ENCODE measurements at regions not wholly inside any gene's neighbourhood (a gene's known extent, or its start where the extent isn't known, plus 50 kb on each side); places are given as distances from the start of the nearest gene placed in this dataset.

- Histone ChIP-seq H3K36me3 (no peaks in the 10 kb centered on the region), H3K4me3 (no peak overlapping the region), H3K27me3 (no peaks in the 10 kb centered on the region), H3K4me1 (ENCODE audit: insufficient read depth) (peaks cover 5% of the 10 kb centered on the region), H3K27ac (no peak overlapping the region), H3K9me3 (no peaks in the 10 kb centered on the region)
- intact Hi-C loops (cut with DNase I), result no loop called here
- WGBS, 3 donors, result 76 to 79% (median 77%) methylated on average over 10 of the region's 10 CpGs
- no peak for DNase-seq
- TF ChIP-seq EP300 (IDR thresholded peaks at IDR 0.05) (no peak), POLR2A (IDR thresholded peaks at IDR 0.05) (no peak), CTCF (IDR thresholded peaks at IDR 0.05) (no peak)
These were observed 195.2 kb downstream of the CTTN start for GRCh38 chr11:70593446-70593983.

GRCh38 chr11:70594031-70594430 lies 195.7 kb downstream of the CTTN start:
- 88 to 91% (median 90%) methylated on average over 16 of the region's 16 CpGs for WGBS, 3 donors

GRCh38 chr11:70594606-70595005 lies 196.3 kb downstream of the CTTN start:
- Histone ChIP-seq H3K4me1 (ENCODE audit: insufficient read depth) (peaks cover 5% of the 10 kb centered on the region), H3K27me3 (no peaks in the 10 kb centered on the region), H3K9me3 (no peaks in the 10 kb centered on the region), H3K4me3 (no peak overlapping the region), H3K36me3 (no peaks in the 10 kb centered on the region), H3K27ac (no peak overlapping the region)
- DNase-seq, result no peak
- intact Hi-C loops (cut with DNase I), result no loop called here
- TF ChIP-seq POLR2A (IDR thresholded peaks at IDR 0.05) (no peak), EP300 (IDR thresholded peaks at IDR 0.05) (no peak), CTCF (IDR thresholded peaks at IDR 0.05) (no peak)
- WGBS, 3 donors, result 92 to 94% (median 92%) methylated on average over 10 of the region's 10 CpGs

More at GRCh38 chr11:70594031-70594430, 195.7 kb downstream of the CTTN start:
- DNase-seq, result no peak
- Histone ChIP-seq H3K4me1 (ENCODE audit: insufficient read depth) (peaks cover 5% of the 10 kb centered on the region), H3K27me3 (no peaks in the 10 kb centered on the region), H3K9me3 (no peaks in the 10 kb centered on the region), H3K27ac (no peak overlapping the region), H3K36me3 (no peaks in the 10 kb centered on the region), H3K4me3 (no peak overlapping the region)
- intact Hi-C loops (cut with DNase I), result no loop called here
- TF ChIP-seq POLR2A (IDR thresholded peaks at IDR 0.05), result no peak
- no peak for TF ChIP-seq EP300 (IDR thresholded peaks at IDR 0.05)
- TF ChIP-seq CTCF (IDR thresholded peaks at IDR 0.05), result no peak

GRCh38 chr11:70595016-70595415 lies 196.7 kb downstream of the CTTN start:
- no peaks in the 10 kb centered on the region for H3K9me3 ChIP-seq
- no peak overlapping the region for H3K27ac ChIP-seq
- TF ChIP-seq CTCF (IDR thresholded peaks at IDR 0.05) (no peak), POLR2A (IDR thresholded peaks at IDR 0.05) (no peak), EP300 (IDR thresholded peaks at IDR 0.05) (no peak)
- WGBS, 3 donors, result 92 to 93% (median 93%) methylated on average over 11 to 13 of the region's 13 CpGs
- H3K4me1 ChIP-seq (ENCODE audit: insufficient read depth), result peaks cover 5% of the 10 kb centered on the region
- H3K27me3 ChIP-seq, result no peaks in the 10 kb centered on the region
- intact Hi-C loops (cut with DNase I), result no loop called here
- no peak for DNase-seq
- no peaks in the 10 kb centered on the region for H3K36me3 ChIP-seq
- no peak overlapping the region for H3K4me3 ChIP-seq

All from ovary (tissue), 7 donors.